GM19328 (cell line): ENCODE measurements at regions not wholly inside any gene's neighbourhood (a gene's known extent, or its start where the extent isn't known, plus 50 kb on each side); places are given as distances from the start of the nearest gene placed in this dataset.
"Not testable (repeated sequence)": the region's sequence is repeated elsewhere in the genome, so short reads cannot be mapped to it uniquely, and the experiment has no call there.

Experiments used
- ATAC-seq: cut with Tn5 transposase; IDR thresholded peaks from one replicate; pipeline ENCODE4 v1.9.1; 2021; ENCODE audit warnings: mild to moderate bottlenecking, moderate library complexity; ENCODE audit not compliant: unreplicated experiment

DNA sequence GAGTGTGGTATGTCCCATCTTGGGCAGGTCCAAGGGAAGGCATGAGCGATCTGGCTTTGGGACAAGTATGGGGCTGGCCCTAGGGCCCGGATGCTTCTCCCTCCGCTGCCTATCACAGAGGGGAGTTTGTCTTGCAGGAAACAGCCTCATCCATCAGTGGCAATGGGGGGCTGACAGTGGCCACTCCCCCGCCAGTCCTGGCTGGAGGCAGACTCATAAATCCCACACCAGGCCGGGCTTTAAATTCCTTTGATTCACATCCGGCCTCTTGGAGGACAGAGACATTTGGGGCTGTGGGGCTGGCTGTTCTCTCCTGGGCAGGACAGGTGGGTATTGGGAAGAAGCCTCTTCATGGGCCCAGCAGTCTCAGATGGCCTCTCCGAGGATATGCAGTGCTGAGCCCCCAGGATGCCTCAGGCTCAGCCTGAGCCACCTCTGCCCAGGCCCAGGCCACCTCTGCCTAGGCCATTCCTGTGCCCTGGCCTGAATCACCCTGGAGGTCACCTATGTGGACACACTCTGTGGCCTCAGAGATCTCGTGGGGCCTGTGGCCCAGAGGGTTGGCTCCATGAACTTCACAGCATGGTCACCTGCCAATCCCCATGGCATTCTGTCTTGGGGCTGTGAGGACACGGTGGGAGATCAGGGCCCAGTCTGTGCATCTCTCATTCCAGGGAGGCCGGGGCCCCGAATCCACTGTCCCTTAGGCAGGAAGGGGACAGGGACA is 84.2 kb upstream of the GOLGA6L4 start:
- no peak for ATAC-seq

DNA sequence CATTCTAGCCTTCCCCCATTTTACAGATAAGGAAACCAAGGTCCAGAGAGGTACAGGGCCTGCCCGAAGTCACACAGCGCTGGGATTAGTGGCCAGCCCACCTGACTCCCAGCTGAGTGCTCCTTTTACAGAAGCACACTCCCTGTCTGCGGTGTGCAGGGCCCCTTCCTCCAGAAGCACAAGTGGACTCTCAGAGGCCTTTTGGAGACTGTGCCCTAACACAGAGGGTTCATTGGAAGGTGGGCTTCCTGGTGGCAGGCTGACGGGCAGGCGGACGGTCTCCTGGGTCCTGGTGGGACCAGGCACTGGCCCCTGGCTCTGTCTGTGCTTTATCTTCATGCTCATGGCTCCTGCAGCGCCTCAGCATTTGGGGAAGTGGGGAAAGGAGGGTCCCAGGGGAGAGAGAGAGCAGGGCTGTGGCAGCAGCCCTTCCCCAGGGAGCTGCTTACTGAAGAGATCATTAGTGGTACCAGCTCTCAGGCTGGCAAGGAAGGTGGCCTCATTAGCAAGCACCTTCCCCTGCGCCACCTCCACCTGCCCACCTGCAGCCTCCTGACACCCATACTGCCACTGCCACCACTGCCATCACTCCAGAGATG is 83.1 kb upstream of the GOLGA6L4 start:
- not testable (repeated sequence) for ATAC-seq

DNA sequence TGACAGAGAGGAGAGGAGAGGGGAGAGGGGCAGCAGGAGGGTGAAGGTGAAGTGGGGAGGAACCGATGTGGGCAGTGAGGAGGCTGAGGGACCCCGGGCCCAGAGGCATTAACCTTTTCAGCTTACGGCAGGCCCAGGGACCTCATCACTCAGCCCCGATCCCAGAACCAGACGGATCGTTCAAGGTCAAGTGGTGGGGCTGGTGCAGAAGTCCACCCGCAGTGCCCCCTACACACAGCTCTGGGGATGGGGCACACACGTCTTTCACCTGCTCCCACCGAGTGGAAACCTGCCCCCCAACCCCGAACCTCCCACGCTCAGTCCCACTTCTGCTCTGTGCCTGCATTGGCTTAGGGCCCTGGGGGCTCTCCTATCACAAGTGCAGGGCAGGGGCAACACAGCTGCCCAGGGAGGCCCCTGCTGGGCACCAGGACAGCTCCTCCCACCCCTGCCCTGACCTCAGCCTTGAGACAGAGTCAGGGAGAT is 81.9 kb upstream of the GOLGA6L4 start:
- ATAC-seq: not testable (repeated sequence)

- ATAC-seq: not testable (repeated sequence)
These were observed 81.3 kb upstream of the GOLGA6L4 start for GRCh38 chr15:84154314-84154713.

GRCh38 chr15:84154787-84155186 is 80.8 kb upstream of the GOLGA6L4 start:
- not testable (repeated sequence) for ATAC-seq

- ATAC-seq: not testable (repeated sequence)
These were observed 79.6 kb upstream of the GOLGA6L4 start for GRCh38 chr15:84155792-84156587.

DNA sequence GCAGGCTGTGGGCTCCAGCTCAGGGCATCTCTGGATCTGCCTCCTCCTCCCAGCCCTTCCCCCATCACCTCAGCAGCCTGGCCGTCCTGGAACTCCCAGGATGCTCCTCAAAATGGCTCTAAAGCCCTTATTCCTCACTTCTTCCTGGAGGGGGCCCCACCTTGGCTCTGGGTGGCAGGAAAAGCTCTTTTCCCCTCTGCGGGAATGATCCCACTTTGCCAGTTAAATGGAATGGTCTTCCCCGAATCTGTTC is 79.1 kb upstream of the GOLGA6L4 start:
- not testable (repeated sequence) for ATAC-seq

DNA sequence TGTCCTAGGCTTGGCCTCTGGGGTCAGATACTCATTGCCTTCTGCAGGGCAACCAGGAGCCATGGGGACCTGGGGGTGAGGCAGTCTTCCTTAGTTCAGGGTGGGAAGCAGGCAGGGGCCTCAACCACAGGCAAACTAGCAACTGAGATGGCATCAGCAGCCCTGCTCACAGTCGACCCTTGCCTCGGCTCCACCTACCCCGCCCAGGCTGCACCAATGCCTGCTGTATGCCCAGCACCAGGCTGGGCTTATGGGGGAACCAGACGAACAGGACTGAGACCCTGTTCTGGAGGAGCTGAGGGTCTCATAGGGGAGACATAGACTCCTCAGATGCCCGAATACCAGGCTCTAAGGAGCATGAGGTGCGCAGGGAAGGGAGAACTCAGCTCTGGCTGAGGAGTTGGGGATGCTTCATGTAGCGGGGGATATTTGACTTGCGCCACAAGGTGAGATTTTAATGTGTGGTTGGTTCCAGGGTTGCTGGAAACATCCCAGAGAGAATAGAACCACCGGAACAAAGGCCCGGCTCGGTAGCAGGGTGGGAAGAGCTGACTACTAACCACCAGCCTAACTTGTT is 78.4 kb upstream of the GOLGA6L4 start:
- ATAC-seq: not testable (repeated sequence)

DNA sequence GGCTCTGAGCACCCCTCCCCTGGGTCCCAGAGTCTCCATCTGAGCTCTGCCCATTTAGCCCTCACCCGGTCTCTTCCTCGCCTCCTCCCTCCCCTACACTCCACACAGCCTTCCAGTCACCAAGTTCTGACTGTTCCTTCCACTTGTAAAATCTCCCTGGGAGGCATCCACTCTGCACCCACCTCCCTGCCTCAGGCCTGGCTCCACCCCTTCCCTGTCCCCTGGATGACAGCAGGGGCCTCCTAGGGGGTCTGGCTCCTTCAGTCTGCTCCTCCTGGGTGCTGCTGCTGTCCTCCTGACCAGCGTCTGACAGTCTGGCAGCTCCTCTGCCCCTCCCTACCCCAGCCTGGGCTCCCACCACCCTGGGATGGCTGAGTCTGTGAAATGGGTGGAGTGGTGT is 77.7 kb upstream of the GOLGA6L4 start:
- not testable (repeated sequence) for ATAC-seq

GRCh38 chr15:84159346-84160269 is 76.0 kb upstream of the GOLGA6L4 start:
- not testable (repeated sequence) for ATAC-seq

DNA sequence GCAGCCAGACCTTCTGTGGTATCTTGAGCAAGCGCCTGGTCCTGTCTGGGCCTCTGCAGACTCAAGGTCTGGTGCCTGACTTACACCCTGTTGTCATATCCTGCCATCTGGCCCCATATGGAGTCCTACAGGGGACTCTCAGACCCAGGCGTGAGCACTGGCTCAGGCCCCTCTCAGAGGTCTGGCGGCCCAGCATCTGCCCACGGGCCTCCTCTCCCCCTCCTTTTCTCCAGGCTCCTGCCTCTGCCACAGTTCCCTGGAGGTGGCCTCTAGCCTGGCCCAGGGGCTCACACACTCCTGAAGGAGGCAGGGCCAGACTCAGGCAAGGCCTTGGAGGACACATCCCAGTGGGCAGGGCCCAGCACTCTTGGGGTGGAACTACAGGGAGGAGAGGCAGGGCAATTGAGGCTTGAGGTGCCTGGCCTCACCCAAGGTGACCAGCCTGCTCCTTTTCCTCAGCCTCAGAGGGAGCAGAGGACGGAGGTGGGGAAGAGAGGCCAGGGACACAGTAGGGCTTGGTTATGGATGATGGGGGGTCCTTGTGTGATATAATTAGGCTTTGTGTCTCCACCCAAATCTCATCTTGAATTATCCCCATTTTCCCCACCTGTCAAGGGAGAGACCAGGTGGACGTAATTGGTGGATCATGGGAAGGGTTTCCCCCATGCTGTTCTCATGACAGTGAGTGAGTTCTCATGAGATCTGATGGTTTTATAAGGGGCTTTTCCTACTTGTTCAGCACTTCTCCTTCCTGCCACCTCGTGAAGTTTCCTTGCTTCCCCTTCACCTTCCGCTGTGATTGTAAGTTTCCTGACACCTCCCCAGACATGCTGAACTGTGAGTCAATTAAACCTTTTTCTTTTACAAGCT is 70.9 kb upstream of the GOLGA6L4 start:
- ATAC-seq: not testable (repeated sequence)

- ATAC-seq: not testable (repeated sequence)
These were observed 65.5 kb upstream of the GOLGA6L4 start for GRCh38 chr15:84170029-84170428.

DNA sequence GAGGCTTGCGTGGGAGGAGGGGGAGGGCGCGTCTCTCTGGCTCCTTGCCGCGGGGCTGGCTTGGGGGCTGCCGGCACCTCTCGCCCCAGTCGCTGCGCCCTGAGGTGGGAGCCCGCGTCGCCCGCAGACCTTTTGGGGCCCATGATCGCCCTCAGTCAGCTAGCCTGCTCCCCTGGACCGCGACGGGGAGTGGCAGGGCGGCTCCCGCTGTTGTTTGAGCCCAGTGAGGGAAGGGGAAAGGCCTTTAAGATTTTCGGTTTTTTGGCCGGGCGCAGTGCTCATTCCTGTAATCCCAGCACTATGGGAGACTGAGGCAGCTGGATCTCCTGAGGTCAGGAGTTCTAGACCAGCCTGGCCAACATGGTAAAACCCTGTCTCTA is 62.4 kb upstream of the GOLGA6L4 start:
- ATAC-seq: not testable (repeated sequence)
